OCI-LY1 (cell line): ENCODE measurements at regions not wholly inside any gene's neighbourhood (a gene's known extent, or its start where the extent isn't known, plus 50 kb on each side); places are given as distances from the start of the nearest gene placed in this dataset.

Experiments
- EZH2 ChIP-seq: fragments of 200-600 bp; sonication (generic), shearing (Covaris generic); IDR thresholded peaks from 2 replicates; pipeline ENCODE4 v1.8.0; 2017; ENCODE audit warnings: borderline replicate concordance, mixed run types, mild to moderate bottlenecking, antibody characterized with exemption, low read length, moderate library complexity, mixed read lengths
- TF ChIP-seq, protein P1 (sequence below): fragments of 200-600 bp; sonication (generic), shearing (Covaris generic); IDR thresholded peaks from 2 replicates; pipeline ENCODE4 v1.5.1; 2017; ENCODE audit warnings: mild to moderate bottlenecking, antibody characterized with exemption, low read length, moderate library complexity, mixed read lengths

DNA sequence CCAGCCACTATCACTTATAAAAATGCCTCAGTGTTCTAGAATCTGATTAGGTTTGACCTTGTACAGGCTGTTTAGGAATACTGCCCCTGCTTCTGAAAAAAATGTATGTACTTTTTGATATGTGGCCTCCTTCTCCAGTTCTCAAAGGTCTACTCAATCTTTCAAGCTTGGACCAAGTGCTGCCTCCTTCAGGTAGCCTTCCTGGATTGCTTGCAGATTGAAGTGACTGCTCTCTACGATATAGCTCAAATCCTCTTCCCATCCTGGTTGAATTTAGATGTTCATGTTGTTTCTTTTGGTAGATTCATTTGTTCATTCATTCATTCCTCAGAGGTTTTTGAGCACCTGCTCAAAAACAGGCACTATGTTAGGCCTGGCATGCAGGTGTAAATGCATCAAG is 77.2 kb upstream of the NPTX2 start:
- TF ChIP-seq, protein P1, sequence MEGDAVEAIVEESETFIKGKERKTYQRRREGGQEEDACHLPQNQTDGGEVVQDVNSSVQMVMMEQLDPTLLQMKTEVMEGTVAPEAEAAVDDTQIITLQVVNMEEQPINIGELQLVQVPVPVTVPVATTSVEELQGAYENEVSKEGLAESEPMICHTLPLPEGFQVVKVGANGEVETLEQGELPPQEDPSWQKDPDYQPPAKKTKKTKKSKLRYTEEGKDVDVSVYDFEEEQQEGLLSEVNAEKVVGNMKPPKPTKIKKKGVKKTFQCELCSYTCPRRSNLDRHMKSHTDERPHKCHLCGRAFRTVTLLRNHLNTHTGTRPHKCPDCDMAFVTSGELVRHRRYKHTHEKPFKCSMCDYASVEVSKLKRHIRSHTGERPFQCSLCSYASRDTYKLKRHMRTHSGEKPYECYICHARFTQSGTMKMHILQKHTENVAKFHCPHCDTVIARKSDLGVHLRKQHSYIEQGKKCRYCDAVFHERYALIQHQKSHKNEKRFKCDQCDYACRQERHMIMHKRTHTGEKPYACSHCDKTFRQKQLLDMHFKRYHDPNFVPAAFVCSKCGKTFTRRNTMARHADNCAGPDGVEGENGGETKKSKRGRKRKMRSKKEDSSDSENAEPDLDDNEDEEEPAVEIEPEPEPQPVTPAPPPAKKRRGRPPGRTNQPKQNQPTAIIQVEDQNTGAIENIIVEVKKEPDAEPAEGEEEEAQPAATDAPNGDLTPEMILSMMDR, result no peak; the same call in 1 of the 2 replicates
- TF ChIP-seq EZH2, result no peak
